GM12892 (cell line): ENCODE measurements at regions not wholly inside any gene's neighbourhood (a gene's known extent, or its start where the extent isn't known, plus 50 kb on each side); places are given as distances from the start of the nearest gene placed in this dataset.
"Not testable (repeated sequence)": the region's sequence is repeated elsewhere in the genome, so short reads cannot be mapped to it uniquely, and the experiment has no call there.

Experiments
- DNase-seq: peaks from one replicate; pipeline ENCODE4 v3.0.0; 2011; ENCODE audit not compliant: insufficient read length
- FAIRE-seq: peaks from 2 replicates; lab custom pipeline; 2011; peaks lifted over from hg19 to GRCh38; lab: Jason Lieb, UNC
- POLR2A ChIP-seq: IDR thresholded peaks from 2 replicates; pipeline ENCODE4 v1.6.1; 2011; ENCODE audit warnings: low read depth, low read length, control low read depth
- POLR2AphosphoS5 ChIP-seq: IDR thresholded peaks from 2 replicates; pipeline ENCODE4 v1.6.1; 2011; ENCODE audit warnings: low read depth, low read length, control low read depth
- TAF1 ChIP-seq: IDR thresholded peaks from 2 replicates; pipeline ENCODE4 v1.6.1; 2011; ENCODE audit warnings: low read depth, mild to moderate bottlenecking, control low read depth, low read length, borderline replicate concordance

DNA sequence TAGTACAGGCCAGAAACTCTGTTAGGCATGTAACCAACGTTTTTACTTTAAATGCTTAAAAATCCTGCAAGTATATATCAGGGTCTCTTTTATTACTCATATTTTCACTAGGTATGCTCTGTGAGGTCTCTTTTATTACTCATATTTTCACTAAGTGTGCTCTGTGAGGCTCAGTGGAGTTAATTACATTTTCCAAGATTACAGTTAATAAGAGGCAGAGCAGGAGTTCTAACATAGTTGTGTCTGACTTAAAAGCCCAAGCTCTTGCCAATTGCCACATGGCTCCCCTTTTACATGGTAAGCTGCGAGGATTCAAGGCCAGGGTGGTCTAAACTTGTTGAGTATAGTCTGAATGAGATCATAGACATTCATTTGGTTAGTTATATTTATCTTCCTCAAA lies 81.0 kb upstream of the ARMCX2 start:
- no peak for DNase-seq
- TF ChIP-seq POLR2AphosphoS5 (no peak), POLR2A (no peak), TAF1 (no peak)
- no peak for FAIRE-seq

DNA sequence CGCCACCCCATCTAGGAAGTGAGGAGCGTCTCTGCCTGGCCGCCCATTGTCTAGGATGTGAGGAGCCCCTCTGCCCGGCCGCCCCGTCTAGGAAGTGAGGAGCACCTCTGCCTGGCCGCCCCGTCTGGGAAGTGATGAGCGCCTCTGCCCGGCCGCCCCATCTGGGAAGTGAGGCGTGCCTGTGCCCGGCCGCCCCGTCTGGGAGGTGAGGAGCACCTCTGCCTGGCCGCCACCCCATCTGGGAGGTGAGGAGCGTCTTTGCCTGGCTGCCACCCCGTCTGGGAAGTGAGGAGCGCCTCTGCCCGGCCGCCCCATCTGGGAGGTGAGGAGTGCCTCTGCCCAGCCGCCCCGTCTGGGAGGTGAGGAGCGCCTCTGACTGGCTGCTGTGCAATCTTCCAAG lies 79.2 kb upstream of the ARMCX2 start:
- not testable (repeated sequence) for FAIRE-seq

DNA sequence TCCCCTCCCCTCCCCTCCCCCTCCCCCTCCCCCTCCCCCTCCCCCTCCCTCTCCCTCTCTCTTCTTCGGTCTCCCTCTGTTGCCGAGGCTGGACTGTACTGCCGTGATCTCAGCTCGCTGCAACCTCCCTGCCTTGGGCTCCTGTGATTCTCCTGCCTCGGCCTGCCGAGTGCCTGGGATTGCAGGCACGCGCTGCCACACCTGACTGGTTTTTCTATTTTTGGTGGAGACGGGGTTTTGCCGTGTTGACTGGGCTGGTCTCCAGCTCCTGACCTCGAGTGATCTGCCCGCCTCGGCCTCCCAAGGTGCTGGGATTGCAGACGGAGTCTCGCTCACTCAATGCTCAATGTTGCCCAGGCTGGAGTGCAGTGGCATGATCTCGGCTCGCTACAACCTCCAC lies 78.8 kb upstream of the ARMCX2 start:
- FAIRE-seq, DNase-seq: not testable (repeated sequence)

More for the DNA sequence above, 79.2 kb upstream of the ARMCX2 start:
- not testable (repeated sequence) for DNase-seq

DNA sequence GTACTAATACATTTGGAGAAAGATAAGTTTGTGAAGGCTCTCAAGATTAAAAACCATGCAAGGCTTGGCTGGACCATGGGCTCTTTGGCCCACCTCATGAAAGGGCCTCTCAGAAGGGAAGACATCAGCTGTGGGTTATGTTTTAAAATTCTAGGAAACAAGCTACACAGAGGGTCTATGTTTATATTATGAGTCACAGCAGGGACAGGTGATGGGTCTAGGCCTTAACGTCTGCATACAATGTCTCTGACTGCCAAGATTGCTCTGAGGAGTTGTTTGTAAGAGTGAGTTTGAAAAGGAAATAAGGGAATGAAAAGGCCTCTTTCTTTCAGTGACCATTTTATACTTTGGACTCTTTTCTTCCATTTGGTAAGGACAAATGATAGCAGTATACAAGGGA lies 77.0 kb upstream of the ARMCX2 start:
- TF ChIP-seq POLR2A (no peak), POLR2AphosphoS5 (no peak), TAF1 (no peak)
- FAIRE-seq (no peak), DNase-seq (no peak)

DNA sequence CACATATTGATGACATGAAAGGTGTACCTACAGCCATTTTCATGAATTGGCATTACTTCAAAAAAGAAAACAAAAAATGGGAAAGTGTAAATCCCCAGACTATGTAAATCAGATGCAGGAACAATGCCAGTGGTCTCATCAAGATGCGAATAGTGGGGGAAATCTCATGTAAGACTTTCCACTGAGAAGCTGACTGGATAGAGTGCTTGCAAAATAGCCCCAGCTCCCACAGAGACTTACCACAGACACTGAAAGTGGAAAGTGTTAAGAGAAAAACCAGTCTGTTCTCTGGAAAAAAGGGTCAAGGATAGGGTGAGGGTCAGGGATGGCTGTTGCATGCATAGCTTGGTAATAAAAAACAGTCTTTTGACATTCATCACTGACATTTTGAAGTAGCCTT lies 73.2 kb upstream of the ARMCX2 start:
- TF ChIP-seq TAF1, result no peak
- TF ChIP-seq POLR2A, result no peak
- TF ChIP-seq POLR2AphosphoS5, result no peak
- DNase-seq (no peak), FAIRE-seq (no peak)

DNA sequence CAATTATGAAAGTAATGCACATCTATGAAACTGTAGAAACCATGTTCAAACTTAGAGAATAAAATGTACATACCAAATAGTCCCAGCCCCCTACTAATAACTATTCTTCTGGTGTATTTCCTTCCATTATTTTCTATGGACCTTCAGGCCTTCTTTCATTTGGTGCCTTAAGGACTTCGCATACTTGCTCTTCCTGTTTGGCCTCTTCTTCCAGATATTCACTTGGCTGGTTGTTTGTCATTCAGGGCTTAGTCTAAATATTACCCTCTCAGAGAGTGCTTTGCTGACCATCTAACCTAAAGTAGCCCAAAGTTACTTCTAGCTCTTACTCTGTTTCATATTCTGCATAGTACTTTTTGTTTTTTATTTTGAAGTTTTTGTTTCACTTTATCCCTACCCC lies 70.3 kb upstream of the ARMCX2 start:
- TF ChIP-seq POLR2AphosphoS5 (no peak), TAF1 (no peak), POLR2A (no peak)
- DNase-seq, result no peak
- no peak for FAIRE-seq
